Karpas-422 (cell line): ENCODE measurements at regions not wholly inside any gene's neighbourhood (a gene's known extent, or its start where the extent isn't known, plus 50 kb on each side); places are given as distances from the start of the nearest gene placed in this dataset.

Experiments
- DNase-seq: peaks from one replicate; pipeline ENCODE4 v3.0.0-alpha.2; 2015
- H2AFZ ChIP-seq: fragments of 200-600 bp; sonication (generic); 2 replicates; pipeline ENCODE4 v1.6.1; 2014; ENCODE audit warnings: antibody characterized with exemption, low read length, mixed read lengths
- H3K27ac ChIP-seq: fragments of 200-600 bp; sonication (generic); 2 replicates; pipeline ENCODE4 v1.5.1; 2014; ENCODE audit warnings: mild to moderate bottlenecking, low read length, moderate library complexity
- H3K27me3 ChIP-seq: fragments of 200-600 bp; sonication (generic); 2 replicates; pipeline ENCODE4 v1.6.1; 2014; ENCODE audit warnings: low read length, mixed read lengths
- H3K36me3 ChIP-seq: fragments of 200-600 bp; sonication (generic); 2 replicates; pipeline ENCODE4 v1.6.1; 2014; ENCODE audit warnings: low read length, mixed read lengths; ENCODE audit not compliant: insufficient read depth
- H3K4me1 ChIP-seq: fragments of 200-600 bp; sonication (generic); 2 replicates; pipeline ENCODE4 v1.6.1; 2014; ENCODE audit warnings: mild to moderate bottlenecking, low read length, mixed read lengths
- H3K4me2 ChIP-seq: fragments of 200-600 bp; sonication (generic); 2 replicates; pipeline ENCODE4 v1.6.1; 2014; ENCODE audit warnings: low read length, low read depth, mild to moderate bottlenecking; ENCODE audit not compliant: poor library complexity, severe bottlenecking
- H3K4me3 ChIP-seq: fragments of 200-600 bp; sonication (generic); 2 replicates; pipeline ENCODE4 v1.5.1; 2014; ENCODE audit warnings: mild to moderate bottlenecking, antibody characterized with exemption, low read length, mixed read lengths
- H3K79me2 ChIP-seq: fragments of 200-600 bp; sonication (generic); 2 replicates; pipeline ENCODE4 v1.6.1; 2014; ENCODE audit warnings: mild to moderate bottlenecking, low read length, mixed read lengths
- H3K9ac ChIP-seq: fragments of 200-600 bp; sonication (generic); 2 replicates; pipeline ENCODE4 v1.6.0; 2014; ENCODE audit warnings: low read length
- H3K9me2 ChIP-seq: fragments of 200-600 bp; sonication (generic), shearing (Covaris generic); replicated peaks from 2 replicates; pipeline ENCODE4 v1.6.0; 2014; ENCODE audit warnings: mild to moderate bottlenecking, low read length, moderate library complexity; ENCODE audit not compliant: insufficient read depth
- H3K9me3 ChIP-seq: fragments of 300-700, 200-600 bp; sonication (generic); 2 replicates; pipeline ENCODE4 v1.6.1; 2014; ENCODE audit warnings: low read length, mixed read lengths
- H4K20me1 ChIP-seq: fragments of 200-600 bp; sonication (generic); 2 replicates; pipeline ENCODE4 v1.6.1; 2014; ENCODE audit warnings: mild to moderate bottlenecking, antibody characterized with exemption, low read length, low read depth; ENCODE audit not compliant: insufficient read depth

GRCh38 chr5:135216471-135217343 is 182.3 kb downstream of the MACROH2A1 start:
- H3K79me2 ChIP-seq = no peaks in the 10 kb centered on the region
- H3K27ac ChIP-seq = no peak overlapping the region
- H3K9me3 ChIP-seq = no peaks in the 10 kb centered on the region
- no peaks in the 10 kb centered on the region for H3K9me2 ChIP-seq
- no peak overlapping the region for H3K4me2 ChIP-seq
- no peaks in the 10 kb centered on the region for H3K27me3 ChIP-seq
- H3K4me3 ChIP-seq = no peak overlapping the region
- H3K4me1 ChIP-seq = peaks cover 21% of the 10 kb centered on the region
- no peaks in the 10 kb centered on the region for H3K36me3 ChIP-seq
- DNase-seq = no peak
- 0 out of 2 replicates have a peak, but pooled peaks cover 11% of the 10 kb centered on the region for H4K20me1 ChIP-seq
- H3K9ac ChIP-seq = no peak overlapping the region
- H2AFZ ChIP-seq = no peak overlapping the region

GRCh38 chr5:135215617-135216470 is 181.8 kb upstream of the PITX1 start:
- no peaks in the 10 kb centered on the region for H3K27me3 ChIP-seq
- no peaks in the 10 kb centered on the region for H3K9me3 ChIP-seq
- H3K79me2 ChIP-seq = no peaks in the 10 kb centered on the region
- no peak overlapping the region for H2AFZ ChIP-seq
- H3K4me2 ChIP-seq = no peak overlapping the region
- DNase-seq = no peak
- 0 out of 2 replicates have a peak, but pooled peaks cover 11% of the 10 kb centered on the region for H4K20me1 ChIP-seq
- H3K9ac ChIP-seq = no peak overlapping the region
- no peaks in the 10 kb centered on the region for H3K36me3 ChIP-seq
- H3K4me3 ChIP-seq = no peak overlapping the region
- H3K4me1 ChIP-seq = peaks cover 30% of the 10 kb centered on the region
- no peak overlapping the region for H3K27ac ChIP-seq
- H3K9me2 ChIP-seq = no peaks in the 10 kb centered on the region

GRCh38 chr5:135214897-135215616 is 181.0 kb upstream of the PITX1 start:
- Histone ChIP-seq H3K4me2 (no peak overlapping the region), H3K79me2 (no peaks in the 10 kb centered on the region)

GRCh38 chr5:135213466-135214239 is 179.6 kb upstream of the PITX1 start:
- H3K27ac ChIP-seq = no peak overlapping the region
- no peak for DNase-seq
- H3K9ac ChIP-seq = no peak overlapping the region
- no peaks in the 10 kb centered on the region for H3K79me2 ChIP-seq
- no peaks in the 10 kb centered on the region for H3K36me3 ChIP-seq
- no peak overlapping the region for H2AFZ ChIP-seq
- no peaks in the 10 kb centered on the region for H3K27me3 ChIP-seq
- no peaks in the 10 kb centered on the region for H3K9me2 ChIP-seq
- H3K4me2 ChIP-seq = no peak overlapping the region
- peaks cover 33% of the 10 kb centered on the region for H3K4me1 ChIP-seq
- H3K4me3 ChIP-seq = no peak overlapping the region
- no peaks in the 10 kb centered on the region for H3K9me3 ChIP-seq
- 0 out of 2 replicates have a peak, but pooled peaks cover 11% of the 10 kb centered on the region for H4K20me1 ChIP-seq

More at GRCh38 chr5:135214897-135215616, 181.0 kb upstream of the PITX1 start:
- 0 out of 2 replicates have a peak, but pooled peaks cover 11% of the 10 kb centered on the region for H4K20me1 ChIP-seq
- no peak overlapping the region for H3K4me3 ChIP-seq
- H2AFZ ChIP-seq = no peak overlapping the region
- H3K9me3 ChIP-seq = no peaks in the 10 kb centered on the region
- no peak overlapping the region for H3K27ac ChIP-seq
- peaks cover 33% of the 10 kb centered on the region for H3K4me1 ChIP-seq
- no peak overlapping the region for H3K9ac ChIP-seq
- no peak for DNase-seq
- no peaks in the 10 kb centered on the region for H3K9me2 ChIP-seq
- no peaks in the 10 kb centered on the region for H3K36me3 ChIP-seq
- H3K27me3 ChIP-seq = no peaks in the 10 kb centered on the region

- no peak for DNase-seq
- H2AFZ ChIP-seq = no peak overlapping the region
- no peak overlapping the region for H3K4me2 ChIP-seq
- H3K27ac ChIP-seq = no peak overlapping the region; the same call in 1 of the 2 replicates
- 0 out of 2 replicates have a peak overlapping the region, but pooled peaks have one; percentile 18 for H3K9ac ChIP-seq
- H3K4me3 ChIP-seq = no peak overlapping the region
- H3K27me3 ChIP-seq = no peaks in the 10 kb centered on the region
- no peaks in the 10 kb centered on the region for H3K79me2 ChIP-seq
- 0 out of 2 replicates have a peak, but pooled peaks cover 11% of the 10 kb centered on the region for H4K20me1 ChIP-seq
- no peaks in the 10 kb centered on the region for H3K9me3 ChIP-seq
- peaks cover 33% of the 10 kb centered on the region for H3K4me1 ChIP-seq
- no peaks in the 10 kb centered on the region for H3K36me3 ChIP-seq
- H3K9me2 ChIP-seq = no peaks in the 10 kb centered on the region
Measured at GRCh38 chr5:135213027-135213386, 179.0 kb upstream of the PITX1 start.

GRCh38 chr5:135212361-135213026 is 178.5 kb upstream of the PITX1 start:
- Histone ChIP-seq H3K27ac (no peak overlapping the region; the same call in 1 of the 2 replicates), H3K9me2 (no peaks in the 10 kb centered on the region), H3K4me3 (no peak overlapping the region), H3K4me2 (no peak overlapping the region), H2AFZ (no peak overlapping the region), H3K36me3 (no peaks in the 10 kb centered on the region), H3K79me2 (no peaks in the 10 kb centered on the region), H4K20me1 (0 out of 2 replicates have a peak, but pooled peaks cover 11% of the 10 kb centered on the region), H3K9ac (0 out of 2 replicates have a peak overlapping the region, but pooled peaks have one; percentile 18), H3K27me3 (no peaks in the 10 kb centered on the region), H3K4me1 (peaks cover 33% of the 10 kb centered on the region), H3K9me3 (no peaks in the 10 kb centered on the region)
- no peak for DNase-seq

GRCh38 chr5:135211791-135212190 is 177.8 kb upstream of the PITX1 start:
- Histone ChIP-seq H3K27ac (no peak overlapping the region), H3K79me2 (no peaks in the 10 kb centered on the region), H3K9me2 (no peaks in the 10 kb centered on the region), H3K36me3 (no peaks in the 10 kb centered on the region), H3K27me3 (no peaks in the 10 kb centered on the region), H3K9me3 (no peaks in the 10 kb centered on the region), H4K20me1 (0 out of 2 replicates have a peak, but pooled peaks cover 4% of the 10 kb centered on the region), H3K4me2 (peak overlapping the region; percentile 4), H3K4me1 (peaks cover 33% of the 10 kb centered on the region), H2AFZ (no peak overlapping the region), H3K9ac (no peak overlapping the region), H3K4me3 (no peak overlapping the region)
- DNase-seq = no peak
